Stimulated activated CD8-positive, alpha-beta memory T cell treated with anti-CD3 and anti-CD28 coated beads, Interleukin-7, amount 100 ng/mL, for 48 hours (primary cell): ENCODE measurements at regions not wholly inside any gene's neighbourhood (a gene's known extent, or its start where the extent isn't known, plus 50 kb on each side); places are given as distances from the start of the nearest gene placed in this dataset.

Experiments used
- DNase-seq, 2 donors: peaks; one replicate each; pipeline ENCODE4 v3.0.0-alpha.2; 2020; ENCODE audit warnings: low read depth in 1 of 2; ENCODE audit errors: extremely low read depth in 1 of 2

DNA sequence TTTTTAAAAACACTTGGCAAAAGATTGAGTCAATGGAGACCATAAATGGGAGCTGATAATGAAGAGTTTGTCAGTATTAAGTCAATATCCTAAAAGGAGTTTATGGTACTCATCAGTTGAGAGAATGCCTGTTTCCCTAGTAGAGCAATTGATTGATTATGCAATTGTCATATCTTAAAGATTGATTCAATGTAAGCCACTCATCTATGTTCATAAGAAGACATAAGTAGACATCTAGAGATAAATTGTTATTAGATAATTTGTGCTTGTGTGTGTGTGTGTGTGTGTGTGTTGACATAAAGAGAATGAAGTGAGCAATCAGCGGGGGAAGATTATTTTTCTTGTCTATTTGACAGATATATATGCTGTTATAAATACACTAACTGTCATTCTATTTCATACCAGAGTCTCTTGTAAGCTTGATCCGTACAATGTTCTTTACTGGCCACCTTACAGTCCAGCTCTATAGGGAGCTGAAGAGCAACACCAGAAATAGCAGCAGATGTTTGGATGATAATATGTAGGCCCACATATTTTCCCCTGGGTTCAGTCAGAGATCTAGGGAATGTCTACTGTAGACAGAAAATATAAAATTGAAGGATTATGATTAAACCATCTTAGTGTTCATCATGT is 848.6 kb upstream of the EPHA6 start:
- DNase-seq = no peak

DNA sequence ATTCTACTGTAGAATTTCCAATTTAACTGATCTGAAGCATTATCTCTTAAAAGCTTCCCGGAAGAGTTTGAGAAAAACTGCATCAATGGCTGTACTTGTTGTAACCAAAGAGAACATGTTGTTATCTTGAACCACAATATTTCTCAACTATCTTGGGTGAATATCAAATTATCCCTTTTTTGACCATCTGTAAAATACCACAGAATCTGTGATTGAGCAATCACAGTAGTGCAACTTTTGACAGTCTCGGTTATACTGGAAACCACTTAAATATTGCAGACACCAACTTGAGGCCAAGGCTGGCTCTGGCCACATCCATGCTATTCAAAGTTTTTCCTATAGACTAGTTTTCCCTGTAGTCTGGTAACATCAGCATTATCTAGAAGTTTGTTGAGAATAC is 842.8 kb upstream of the EPHA6 start:
- no peak for DNase-seq

DNA sequence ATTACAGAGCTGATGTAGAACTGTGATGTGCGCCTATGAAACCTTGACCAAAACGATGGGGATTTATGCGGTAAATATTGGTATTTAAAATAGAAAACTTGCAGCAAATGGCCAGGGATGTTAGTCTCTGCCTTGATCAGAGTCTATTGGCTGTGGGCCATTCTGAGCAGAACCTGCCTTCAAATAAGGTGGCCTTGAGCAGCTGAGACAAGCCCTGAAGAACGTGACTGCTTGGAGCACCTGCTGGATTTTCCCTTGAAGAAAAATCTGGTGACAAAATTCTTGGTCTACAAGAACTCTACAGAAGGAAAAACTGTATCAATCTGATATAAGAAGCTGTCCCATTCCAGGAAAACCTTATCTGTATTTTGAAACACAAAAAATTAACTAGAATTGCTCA is 820.1 kb upstream of the EPHA6 start:
- DNase-seq = no peak

DNA sequence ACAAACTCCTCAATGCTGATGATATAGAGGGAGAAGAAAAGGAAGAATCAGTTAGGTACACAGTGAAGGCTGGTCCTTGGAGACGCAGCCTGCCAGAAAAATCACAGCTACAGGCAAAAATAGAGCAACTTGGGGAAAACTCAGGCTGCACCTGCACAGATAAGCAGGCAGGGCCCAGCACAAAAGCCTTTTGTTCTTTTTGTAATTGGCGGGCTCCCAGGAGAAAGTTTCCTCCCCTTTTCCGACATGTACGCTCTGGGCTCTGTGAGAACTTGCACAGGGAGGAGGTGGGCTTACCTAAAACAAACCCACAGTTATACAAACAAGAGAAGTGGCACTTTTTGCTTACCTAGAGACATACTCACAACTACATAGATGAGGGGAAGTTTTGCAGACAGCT is 813.4 kb upstream of the EPHA6 start:
- DNase-seq = no peak

DNA sequence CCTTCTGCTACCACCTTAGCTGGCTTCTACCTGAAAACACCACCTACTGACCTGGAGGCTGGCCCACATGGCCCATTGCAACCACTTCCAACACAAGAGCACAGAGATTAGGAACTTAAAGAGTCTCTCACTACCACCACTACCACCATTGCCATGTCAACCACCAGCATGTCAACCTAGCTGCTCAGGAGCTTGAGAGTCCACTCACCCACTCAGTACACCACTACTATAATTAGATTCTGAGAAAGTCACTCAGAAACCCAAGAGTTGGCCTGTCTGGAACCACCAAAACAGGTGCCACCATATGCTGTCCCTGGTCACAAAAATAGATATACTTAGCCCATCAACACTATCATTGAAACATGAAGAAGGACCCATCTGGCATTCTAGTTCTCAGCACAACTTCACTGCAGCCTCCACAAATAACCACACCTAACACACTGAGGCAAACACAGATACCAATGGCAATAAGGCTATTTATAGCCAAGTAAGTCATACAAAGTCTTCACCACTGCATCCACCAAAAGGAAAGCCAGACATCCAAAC is 806.7 kb upstream of the EPHA6 start:
- DNase-seq = no peak

DNA sequence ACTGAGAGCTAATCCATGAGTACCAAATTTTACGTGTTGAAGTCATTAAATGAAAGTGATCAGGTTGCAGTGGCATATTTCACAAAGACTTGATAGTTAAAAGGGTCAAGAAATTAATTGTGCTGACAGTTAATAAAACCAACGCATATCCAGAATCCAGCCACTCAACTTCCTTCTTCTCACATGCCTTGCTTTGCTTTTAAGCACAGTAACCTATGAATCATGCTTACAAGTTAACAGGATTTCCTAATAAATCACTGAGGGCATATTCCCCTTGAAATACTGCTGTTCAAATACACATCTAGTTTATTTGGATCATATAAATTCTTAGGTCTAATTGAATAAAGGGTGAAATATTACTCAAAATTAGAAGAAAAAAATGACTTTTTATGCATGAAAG is 801.5 kb upstream of the EPHA6 start:
- no peak for DNase-seq

DNA sequence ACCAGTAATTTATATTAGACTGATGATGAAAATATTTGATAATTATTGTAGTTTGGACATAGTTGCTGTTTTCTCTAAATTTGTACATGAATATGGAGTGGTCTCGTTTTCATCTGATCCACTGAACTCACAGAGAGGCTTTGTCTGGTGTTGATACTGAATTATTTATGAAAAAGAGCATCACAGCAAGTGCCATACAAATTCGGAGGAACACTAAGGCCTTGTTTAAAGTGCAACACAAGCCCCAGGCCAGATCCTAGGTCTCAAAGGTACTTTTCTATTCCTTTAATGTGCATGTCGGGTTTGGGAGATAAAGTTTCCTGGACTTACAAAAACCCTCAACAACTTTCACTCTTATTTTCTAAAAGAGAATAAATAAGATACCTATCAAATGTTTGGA is 796.8 kb upstream of the EPHA6 start:
- no peak for DNase-seq

DNA sequence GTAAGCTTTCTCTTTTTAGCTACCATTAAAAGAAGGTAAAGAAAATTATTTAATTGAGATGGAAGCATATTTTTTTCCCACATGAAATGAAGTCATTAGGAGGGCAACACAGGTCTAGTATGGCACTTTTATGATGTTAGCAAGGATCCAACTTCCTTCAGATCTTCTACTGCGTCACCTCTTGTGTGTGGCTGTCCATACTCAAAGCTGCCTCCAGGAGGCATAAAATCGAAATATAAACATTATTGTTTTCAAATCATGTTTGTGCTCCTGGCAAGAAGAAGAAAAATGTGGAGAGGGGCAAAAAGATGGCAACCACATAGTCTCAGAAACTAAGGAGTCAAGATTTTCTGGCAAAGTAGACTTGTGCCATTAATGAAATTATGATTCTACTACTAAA is 791.7 kb upstream of the EPHA6 start:
- no peak for DNase-seq

DNA sequence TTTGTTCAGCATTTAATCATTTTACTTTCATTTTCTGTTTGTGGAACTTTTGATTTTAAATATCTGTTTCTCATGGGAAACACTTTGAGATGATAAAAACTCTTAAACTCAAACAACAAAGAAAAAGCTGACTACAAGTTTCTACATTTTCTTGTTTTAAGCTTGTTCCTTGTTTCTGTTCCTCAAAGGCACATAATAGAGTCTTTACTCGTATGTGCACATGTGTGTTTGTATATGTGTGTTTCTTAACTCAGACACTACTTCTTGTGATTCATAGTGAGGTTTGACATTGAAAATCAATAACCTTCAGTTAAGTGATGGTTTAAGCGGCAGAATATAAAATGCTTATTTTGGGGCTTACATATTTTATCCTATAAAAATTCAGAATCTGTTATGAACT is 786.7 kb upstream of the EPHA6 start:
- DNase-seq = no peak

DNA sequence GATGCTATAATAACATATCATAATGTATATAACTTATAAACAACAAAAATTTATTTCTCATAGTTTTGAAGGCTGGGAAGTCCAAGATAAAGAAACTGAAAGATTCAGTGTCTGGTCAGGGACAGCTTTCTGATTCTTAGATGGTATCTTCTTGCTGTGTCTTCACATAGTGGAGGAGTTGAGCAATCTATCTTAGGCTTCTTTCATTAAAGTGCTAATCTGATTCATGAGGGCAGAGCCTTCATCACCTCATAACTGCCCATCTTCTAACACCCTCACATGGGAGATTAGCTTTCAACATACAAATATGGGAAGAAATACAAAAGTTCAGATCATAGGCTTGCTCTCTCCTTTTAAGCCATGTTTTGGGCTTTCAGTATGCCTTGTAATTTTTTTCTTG is 774.8 kb upstream of the EPHA6 start:
- no peak for DNase-seq

DNA sequence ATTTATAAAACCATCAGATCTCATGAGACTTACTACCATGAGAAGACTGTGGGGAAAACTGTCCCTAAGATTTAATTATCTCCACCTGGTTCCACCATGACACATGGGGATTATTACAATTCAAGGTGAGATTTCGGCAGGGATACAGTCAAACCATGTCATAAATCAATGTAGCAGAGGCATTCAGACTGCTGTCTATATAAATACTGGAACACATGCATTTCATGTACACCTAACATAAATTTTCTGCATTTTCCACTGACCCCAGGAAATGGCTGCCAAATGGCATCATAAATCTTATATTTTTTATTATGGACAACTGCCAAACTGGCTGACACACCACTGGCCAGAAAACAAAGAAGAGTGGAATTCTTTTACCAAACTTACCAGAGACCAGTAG is 755.1 kb upstream of the EPHA6 start:
- DNase-seq = no peak

DNA sequence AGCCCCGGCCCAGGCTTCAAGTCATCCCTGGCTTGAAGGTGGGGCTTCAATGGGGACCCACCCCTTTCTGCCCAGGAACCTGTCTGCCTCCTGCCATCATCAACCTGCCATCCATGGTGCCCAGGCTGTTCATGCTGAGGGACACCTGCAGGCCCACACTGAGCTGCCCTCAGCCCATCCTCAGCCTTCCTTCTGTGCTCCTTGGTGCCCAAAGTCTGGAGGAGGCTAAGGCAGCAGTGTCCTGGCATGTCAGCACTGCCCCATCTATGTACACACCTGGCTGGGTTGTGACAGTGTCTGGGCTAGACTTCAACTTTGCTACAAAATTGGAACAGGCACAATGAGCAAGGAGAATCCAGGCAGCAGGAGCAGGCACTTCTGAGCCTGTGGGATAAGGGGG is 745.3 kb upstream of the EPHA6 start:
- DNase-seq = no peak

DNA sequence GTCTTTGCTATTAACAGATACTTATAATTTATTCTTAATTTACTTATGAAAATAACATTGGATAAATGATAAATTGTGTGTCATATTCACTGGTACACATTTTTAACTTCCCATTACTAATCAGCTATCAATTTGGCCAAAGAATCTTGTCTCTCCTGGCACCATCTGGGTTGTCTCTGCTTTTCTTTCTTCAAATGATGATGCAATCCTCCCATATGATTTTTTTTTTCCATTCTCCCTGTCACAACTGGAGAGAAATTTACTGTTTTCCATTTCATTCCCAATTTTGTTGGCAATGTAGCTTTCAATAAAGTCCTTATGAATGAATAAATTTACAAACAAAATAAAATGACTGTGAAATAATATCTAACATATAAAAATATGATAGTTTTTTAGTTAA is 743.7 kb upstream of the EPHA6 start:
- no peak for DNase-seq

DNA sequence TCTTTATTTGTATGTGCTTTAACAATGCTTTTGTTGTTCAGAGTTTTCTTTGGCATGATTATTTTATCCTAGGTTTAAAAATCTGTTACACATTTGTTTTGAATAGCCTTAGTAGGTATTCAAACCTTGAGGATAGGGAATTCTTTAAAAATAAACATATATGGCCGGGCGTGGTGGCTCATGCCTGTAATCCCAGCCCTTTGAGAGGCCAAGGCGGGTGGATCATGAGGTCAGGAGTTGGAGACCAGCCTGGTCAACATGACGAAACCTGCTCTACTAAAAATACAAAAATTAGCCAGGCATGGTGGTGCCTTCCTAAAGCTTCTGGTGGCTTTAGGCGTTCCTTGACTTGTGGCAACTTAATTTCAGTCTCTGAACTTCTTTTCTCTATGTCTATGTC is 743.3 kb upstream of the EPHA6 start:
- DNase-seq = no peak

DNA sequence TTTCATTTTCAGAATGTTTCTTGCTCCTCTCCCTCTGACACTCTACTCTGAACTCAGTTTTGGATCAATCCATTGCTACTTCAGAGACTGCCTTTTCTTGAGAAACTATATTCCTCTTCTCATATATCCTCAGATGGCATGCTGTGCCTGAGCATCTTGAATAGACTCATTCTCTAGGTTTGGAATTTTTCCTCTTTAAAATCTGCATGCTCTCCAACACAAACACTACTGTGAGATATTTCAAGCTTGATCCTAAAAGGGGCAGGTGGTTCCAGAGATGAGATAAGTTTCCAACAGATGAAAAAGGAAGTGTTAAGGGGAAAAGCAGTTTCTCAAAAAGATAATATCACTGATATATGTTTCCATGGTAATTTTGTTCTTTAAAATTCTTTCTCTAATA is 742.2 kb upstream of the EPHA6 start:
- no peak for DNase-seq

DNA sequence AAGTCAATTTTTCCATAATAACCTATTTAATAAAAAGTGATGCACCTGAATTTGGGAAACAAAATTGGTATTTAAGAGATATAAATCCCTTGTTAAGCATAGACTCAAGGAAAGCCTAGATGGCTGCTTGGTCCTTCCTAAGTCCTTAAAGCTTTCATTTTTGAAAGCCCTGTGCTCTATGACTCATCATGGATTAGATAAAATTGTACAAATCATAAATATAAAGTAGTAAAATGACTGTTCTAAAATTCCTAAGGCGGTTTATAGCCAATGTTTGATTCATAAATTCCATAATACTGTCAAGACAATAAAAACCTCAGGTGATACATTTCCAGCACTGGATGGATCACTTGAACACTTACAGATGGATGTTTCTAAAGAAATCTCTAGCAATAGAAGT is 730.8 kb upstream of the EPHA6 start:
- no peak for DNase-seq

DNA sequence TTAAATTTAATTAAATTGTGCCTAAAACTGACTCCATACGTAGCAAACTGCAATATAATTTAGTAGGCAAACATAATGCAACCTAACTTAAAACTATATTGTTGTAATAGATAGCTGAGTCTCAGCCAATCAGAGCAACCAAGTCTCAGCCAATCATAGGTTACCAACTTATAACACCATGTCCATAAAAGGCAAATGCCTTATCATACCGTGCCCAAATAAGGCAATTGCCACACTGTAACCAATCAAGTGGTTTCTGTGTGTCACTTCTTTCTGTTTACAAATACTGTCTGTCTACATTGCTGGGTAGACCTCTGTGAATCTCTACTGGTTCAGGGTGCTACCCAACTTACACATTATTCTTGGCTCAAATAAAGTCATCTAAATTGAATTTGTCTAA is 728.4 kb upstream of the EPHA6 start:
- no peak for DNase-seq

DNA sequence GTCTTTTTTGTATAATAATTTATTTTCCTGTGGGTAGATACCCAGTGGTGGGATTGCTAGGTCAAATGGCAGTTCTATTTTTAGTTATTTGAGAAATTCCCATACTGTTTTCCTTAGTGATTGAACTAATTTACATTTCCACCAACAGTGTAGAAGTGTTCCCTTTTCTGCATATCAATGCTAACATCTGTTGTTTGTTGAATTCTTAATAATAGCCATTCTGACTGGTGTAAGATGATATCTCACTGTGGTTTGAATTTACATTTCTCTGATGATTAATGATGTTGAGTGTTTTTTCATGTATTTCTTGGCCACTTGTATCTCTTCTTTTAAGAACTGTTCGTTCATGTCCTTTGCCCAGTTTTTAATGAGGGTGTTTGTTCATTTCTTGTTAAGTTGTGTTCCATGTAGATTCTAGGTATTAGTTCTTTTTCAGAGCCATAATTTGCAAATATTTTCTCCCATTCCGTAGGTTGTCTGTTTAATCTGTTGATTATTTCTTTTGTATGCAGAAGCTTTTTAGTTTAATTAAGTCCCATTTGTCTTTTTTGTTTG is 713.3 kb upstream of the EPHA6 start:
- DNase-seq = no peak

DNA sequence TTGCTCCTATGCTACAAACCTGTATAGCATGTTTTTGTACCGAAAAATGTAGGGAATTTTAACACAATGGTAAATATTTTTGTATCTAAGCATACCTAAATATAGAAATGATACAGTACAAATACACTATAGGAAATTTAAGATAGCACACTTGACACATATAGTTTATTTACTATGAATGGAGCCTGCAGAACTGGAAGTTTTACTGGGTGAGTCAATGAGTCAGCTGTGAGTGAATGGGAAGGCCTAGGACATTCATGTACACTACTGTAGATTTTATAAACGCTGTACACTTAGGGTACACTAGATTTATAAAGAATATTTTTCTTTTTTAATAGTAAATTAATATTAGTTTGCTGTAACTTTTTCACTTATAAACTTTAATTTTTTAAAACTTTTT is 707.7 kb upstream of the EPHA6 start:
- DNase-seq = no peak
